ENCODE measurements at regions not wholly inside any gene's neighbourhood (a gene's known extent, or its start where the extent isn't known, plus 50 kb on each side); places are given as distances from the start of the nearest gene placed in this dataset.

- CTCF ChIA-PET, result no interaction called here
- DNase-seq (ENCODE audit: unreplicated experiment), result no peak
- POLR2A ChIA-PET, result no interaction called here
- Mint-ChIP-seq H3K9me3 (ENCODE audit: unreplicated experiment) (peaks cover 11% of the 10 kb centered on the region), H3K27me3 (ENCODE audit: insufficient read depth, unreplicated experiment) (no peaks in the 10 kb centered on the region), H3K4me3 (ENCODE audit: unreplicated experiment) (no peak overlapping the region), H3K36me3 (ENCODE audit: insufficient read depth, unreplicated experiment) (peaks cover 6% of the 10 kb centered on the region), H3K4me1 (ENCODE audit: insufficient read depth, unreplicated experiment) (no peaks in the 10 kb centered on the region), H3K27ac (ENCODE audit: low read depth, unreplicated experiment) (no peak overlapping the region)
- no TSS peak for BruUV-seq (replicated peaks)
- intact Hi-C loops (cut with micrococcal nuclease), result no loop called here
- TF ChIP-seq CTCF (IDR thresholded peaks at IDR 0.05; ENCODE audit: unreplicated experiment), result no peak
Observed at GRCh38 chr2:2880938-2881337, 496.7 kb downstream of the EIPR1 start.

- no peak for TF ChIP-seq CTCF (IDR thresholded peaks at IDR 0.05; ENCODE audit: unreplicated experiment)
- no peak for DNase-seq (ENCODE audit: unreplicated experiment)
- no peak overlapping the region for H3K4me3 Mint-ChIP-seq (ENCODE audit: unreplicated experiment)
- intact Hi-C loops (cut with micrococcal nuclease), result no loop called here
- peaks cover 6% of the 10 kb centered on the region for H3K36me3 Mint-ChIP-seq (ENCODE audit: insufficient read depth, unreplicated experiment)
- peaks cover 11% of the 10 kb centered on the region for H3K9me3 Mint-ChIP-seq (ENCODE audit: unreplicated experiment)
- no peaks in the 10 kb centered on the region for H3K4me1 Mint-ChIP-seq (ENCODE audit: insufficient read depth, unreplicated experiment)
- ChIA-PET POLR2A (no interaction called here), CTCF (interaction anchor here (0.7 kb wide), 1 partner anchor 512 kb away, joined by 4 read pairs; no protein-coding TSS in a partner anchor)
- no TSS peak for BruUV-seq (replicated peaks)
- no peak overlapping the region for H3K27ac Mint-ChIP-seq (ENCODE audit: low read depth, unreplicated experiment)
- no peaks in the 10 kb centered on the region for H3K27me3 Mint-ChIP-seq (ENCODE audit: insufficient read depth, unreplicated experiment)
Observed at GRCh38 chr2:2879781-2880180, 497.8 kb downstream of the EIPR1 start.

- no peak for DNase-seq (ENCODE audit: unreplicated experiment)
- intact Hi-C loops (cut with micrococcal nuclease), result no loop called here
- no peaks in the 10 kb centered on the region for H3K4me1 Mint-ChIP-seq (ENCODE audit: insufficient read depth, unreplicated experiment)
- POLR2A ChIA-PET, result no interaction called here
- H3K9me3 Mint-ChIP-seq (ENCODE audit: unreplicated experiment), result peaks cover 11% of the 10 kb centered on the region
- CTCF ChIA-PET, result no interaction called here
- H3K36me3 Mint-ChIP-seq (ENCODE audit: insufficient read depth, unreplicated experiment), result peaks cover 6% of the 10 kb centered on the region
- BruUV-seq (replicated peaks), result no TSS peak
- no peak overlapping the region for H3K27ac Mint-ChIP-seq (ENCODE audit: low read depth, unreplicated experiment)
- TF ChIP-seq CTCF (IDR thresholded peaks at IDR 0.05; ENCODE audit: unreplicated experiment), result no peak
- H3K27me3 Mint-ChIP-seq (ENCODE audit: insufficient read depth, unreplicated experiment), result no peaks in the 10 kb centered on the region
- H3K4me3 Mint-ChIP-seq (ENCODE audit: unreplicated experiment), result no peak overlapping the region
Observed at GRCh38 chr2:2879071-2879470, 498.5 kb downstream of the EIPR1 start.

- Mint-ChIP-seq H3K36me3 (ENCODE audit: insufficient read depth, unreplicated experiment) (peaks cover 6% of the 10 kb centered on the region), H3K27ac (ENCODE audit: low read depth, unreplicated experiment) (no peak overlapping the region), H3K4me1 (ENCODE audit: insufficient read depth, unreplicated experiment) (no peaks in the 10 kb centered on the region), H3K27me3 (ENCODE audit: insufficient read depth, unreplicated experiment) (no peaks in the 10 kb centered on the region), H3K9me3 (ENCODE audit: unreplicated experiment) (peaks cover 10% of the 10 kb centered on the region), H3K4me3 (ENCODE audit: unreplicated experiment) (no peak overlapping the region)
- TF ChIP-seq CTCF (IDR thresholded peaks at IDR 0.05; ENCODE audit: unreplicated experiment), result no peak
- no TSS peak for BruUV-seq (replicated peaks)
- intact Hi-C loops (cut with micrococcal nuclease), result no loop called here
- ChIA-PET POLR2A (no interaction called here), CTCF (interaction anchor here (0.6 kb wide), 3 partner anchors 291 to 1090 kb away, joined by 3 to 4 read pairs (median 3); no protein-coding TSS in a partner anchor)
- DNase-seq (ENCODE audit: unreplicated experiment), result no peak
Observed at GRCh38 chr2:2877427-2877826, 500.2 kb downstream of the EIPR1 start.

Data from MCF 10A (cell line).